Stimulated activated CD4-positive, alpha-beta T cell treated with anti-CD3 and anti-CD28 coated beads, Interleukin-15, amount 100 ng/mL, for 1 hour (primary cell): ENCODE measurements at regions not wholly inside any gene's neighbourhood (a gene's known extent, or its start where the extent isn't known, plus 50 kb on each side); places are given as distances from the start of the nearest gene placed in this dataset.
"Not testable (repeated sequence)": the region's sequence is repeated elsewhere in the genome, so short reads cannot be mapped to it uniquely, and the experiment has no call there.

Experiments
- DNase-seq, 2 donors: peaks; one replicate each; pipeline ENCODE4 v3.0.0-alpha.2; 2020; ENCODE audit warnings: low read depth in 1 of 2, low spot score in 1 of 2

DNA sequence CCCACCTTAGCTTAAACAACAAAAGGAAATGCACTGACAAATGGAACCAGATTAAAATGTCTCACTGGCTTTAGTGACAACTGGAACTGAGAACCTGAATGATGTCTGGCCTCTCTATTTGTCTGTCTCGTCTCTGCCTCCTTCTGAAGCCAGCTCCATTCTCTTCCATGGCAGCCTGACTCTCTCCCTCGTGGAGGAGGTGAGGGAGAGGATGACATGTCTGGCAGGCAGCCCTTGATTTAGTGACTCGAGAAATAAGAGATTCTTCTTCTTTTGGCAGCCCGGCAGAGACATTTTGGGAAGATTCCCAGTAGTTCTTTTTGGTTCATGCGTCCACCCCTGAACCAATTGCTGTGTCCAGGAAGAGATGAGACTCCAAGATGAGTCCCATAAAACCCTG, 131.7 kb downstream of the KLF5 start:
- no peak for DNase-seq

DNA sequence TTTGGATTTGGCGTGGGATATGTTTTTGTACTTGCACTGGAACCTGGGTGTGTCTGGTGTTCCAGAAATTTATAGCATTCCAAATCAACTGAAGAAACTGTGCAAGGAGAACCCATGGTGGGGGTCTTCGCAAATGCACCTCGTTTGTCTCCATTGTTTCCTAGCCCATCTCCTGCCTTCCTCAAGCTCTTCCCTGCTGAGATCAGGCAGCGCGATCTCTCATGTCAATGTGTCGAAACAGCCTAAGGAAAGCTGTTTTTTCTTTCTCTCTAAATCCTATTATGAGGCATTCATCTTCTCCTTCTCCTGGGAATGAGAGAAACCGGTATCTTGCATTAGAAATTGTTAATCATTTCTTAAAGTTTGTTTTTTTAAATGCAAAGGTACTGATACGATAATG, 131.0 kb downstream of the KLF5 start:
- no peak for DNase-seq

DNA sequence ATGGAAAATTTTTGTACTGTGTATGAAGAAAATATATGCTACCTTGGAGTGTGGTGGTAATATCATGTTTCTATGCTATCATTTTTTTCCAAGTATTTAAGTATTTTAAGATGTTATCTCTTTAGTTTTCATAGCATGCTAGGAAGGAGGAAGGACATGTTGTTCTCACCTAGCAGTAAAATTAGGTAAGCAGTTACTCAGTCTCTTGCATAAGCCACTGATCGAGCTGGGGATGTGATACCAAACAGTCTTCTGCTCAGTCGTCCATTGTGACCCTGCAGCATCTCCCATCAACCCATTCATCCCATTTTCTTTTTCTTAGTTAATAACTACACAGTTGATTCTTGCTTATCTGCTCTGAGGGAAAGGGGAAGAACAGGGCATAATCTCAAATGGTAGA, 130.6 kb downstream of the KLF5 start:
- DNase-seq = no peak

DNA sequence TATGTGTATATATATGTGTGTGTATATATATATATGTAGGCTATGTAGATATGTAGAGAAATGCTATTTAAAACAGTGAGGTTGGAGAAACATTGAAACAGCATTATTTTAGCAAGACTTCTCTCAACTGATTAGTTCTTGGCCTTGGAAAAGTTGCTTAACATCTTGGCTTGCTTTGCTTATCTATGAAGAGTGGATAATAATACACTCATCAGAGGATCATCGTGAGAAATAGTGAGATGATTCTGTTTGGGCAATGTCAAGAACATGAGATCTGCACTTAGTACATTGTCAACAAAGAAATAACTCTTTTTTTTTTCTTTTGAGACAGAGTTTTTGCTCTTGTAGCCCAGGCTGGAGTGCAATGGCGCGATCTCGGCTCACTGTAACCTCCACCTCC, 128.3 kb downstream of the KLF5 start:
- DNase-seq = no peak

DNA sequence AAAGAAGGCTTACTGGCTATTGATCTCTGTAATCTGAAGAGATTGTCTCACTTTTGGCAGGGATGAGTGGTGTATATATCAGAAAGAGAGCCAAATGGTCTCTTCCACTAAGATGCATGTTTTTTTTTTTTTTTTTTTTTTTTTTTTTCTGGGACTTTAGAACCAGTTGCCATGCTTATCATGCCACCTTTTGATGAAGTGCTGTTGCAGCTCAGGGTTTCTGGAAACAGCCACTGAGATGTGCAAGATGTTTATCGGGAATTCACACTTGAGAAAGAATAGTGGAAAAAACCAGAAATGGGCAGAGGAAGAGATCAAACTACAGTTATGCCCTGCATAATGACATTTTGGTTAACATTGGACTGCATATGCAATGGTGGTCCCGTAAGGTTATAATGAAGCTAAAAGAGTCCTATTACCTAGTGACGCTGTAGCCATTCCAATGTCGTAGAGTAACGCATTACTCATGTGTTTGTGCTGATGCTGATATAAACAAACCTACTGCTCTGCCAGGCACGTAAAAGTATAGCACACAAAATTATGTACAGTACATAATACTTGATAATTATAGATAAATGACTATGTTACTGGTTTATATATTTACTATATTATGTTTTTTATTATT, 121.0 kb downstream of the KLF5 start:
- DNase-seq = no peak

DNA sequence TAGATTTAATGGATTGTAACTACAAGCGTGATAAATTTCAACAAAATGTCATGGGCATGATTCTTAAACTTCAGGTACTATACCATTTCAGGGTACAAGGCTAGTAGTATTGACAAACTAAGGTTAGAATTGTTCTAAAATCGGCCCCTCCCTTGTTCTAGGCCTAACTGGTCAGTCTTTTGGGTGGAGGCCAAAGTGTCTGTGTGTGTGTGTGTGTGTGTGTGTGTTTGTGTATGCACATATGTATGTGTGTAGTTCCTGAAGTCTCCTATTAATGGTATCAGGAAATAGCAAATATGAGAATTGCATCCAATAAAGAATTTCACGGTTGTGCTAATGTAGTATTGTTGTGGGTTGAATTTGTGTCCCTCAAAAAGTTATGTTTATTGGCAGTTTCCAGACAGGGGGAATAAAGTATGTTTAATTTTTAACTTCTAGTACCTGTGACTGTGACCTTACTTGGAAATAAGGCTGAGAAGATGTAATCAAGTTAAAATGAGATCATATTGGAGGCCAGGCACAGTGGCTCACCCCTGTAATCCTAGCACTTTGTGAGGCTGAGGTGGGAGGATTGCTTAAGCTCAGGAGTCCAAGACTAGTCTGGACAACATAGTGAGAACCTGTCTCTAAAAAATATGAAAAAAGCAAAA, 119.2 kb downstream of the KLF5 start:
- no peak for DNase-seq

DNA sequence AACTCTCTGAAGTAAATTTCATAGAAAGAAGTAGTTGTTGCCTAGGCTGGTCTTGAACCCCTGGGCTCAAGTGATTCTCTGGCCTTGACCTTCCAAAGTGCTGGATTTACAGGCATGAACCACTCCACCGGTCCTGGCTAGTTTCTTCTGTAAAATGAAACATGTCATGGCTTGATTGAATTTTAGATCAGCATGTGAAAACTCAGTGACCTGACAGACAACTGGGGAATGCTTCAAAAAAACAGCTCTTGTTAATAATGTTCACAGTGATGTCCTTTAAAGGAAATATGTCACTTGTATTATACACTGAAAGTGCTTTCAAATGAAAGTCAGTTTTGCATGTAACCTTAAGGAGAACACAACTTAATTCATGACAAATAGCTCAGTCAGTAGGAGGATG, 118.2 kb downstream of the KLF5 start:
- DNase-seq = no peak

DNA sequence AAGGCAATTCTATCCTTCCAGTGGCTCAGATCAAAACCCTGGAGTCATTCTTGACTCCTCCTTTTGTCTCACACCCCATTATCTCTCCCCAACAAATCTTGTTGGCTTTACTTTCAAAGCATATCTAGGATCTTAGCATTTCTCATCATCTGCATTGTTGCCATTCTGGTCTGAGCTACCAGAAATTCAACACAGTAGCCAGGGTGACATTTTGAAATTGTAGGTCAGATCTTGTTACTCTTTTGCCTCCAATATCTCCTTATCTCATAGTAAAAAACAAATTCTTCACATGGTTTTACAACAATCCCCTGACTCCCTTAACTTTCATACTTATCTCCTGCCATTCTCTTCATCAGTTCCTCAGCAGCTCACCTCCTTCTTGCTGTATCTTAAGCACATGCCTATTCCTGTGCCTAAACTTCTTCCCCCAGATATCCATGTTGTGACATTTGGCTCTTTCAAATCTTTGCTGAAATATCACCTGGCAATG, 115.8 kb downstream of the KLF5 start:
- no peak for DNase-seq

DNA sequence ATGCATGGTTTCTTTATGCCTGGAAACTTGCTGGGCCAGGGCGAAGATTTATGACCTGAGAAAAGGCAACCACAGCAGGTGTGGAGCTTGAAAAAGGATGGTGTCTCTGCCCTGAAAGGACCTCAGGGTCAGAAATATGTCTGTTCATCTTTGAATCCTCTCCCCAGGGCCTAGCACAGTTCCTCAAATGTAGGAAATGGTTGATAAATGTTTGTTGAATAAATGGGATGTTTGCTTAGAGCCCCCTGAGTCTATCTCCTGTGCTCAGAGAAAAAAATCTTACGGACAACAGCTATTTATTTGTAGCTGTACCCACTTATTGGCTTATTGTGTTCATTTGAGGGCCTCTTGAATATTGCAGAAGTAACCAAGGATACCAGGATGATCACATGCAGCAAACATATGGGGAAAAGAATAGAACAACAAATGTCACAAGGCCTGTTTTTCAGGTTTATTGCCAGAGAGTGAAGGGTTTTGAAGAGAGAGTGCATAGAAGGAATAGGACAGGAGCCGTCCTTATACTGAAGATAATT, 114.5 kb downstream of the KLF5 start:
- no peak for DNase-seq

DNA sequence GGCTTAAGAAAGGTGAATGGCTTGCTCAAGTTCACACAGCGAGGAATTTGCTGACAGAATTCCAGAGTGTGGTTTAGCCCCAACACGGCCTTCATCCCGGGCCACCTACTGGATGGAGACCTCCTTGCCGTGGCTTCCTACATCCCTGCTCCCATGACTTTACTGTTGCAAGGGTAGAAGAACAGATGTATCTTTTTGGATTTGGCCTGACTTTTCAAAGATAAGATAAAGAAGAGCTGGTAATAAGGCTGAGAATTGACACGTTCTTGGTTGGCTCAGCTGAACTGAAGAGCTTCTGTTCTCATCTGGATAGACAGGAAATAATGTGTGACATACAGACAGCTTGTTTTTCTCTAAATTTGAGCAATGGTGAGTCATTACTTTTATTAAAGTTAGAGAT, 113.1 kb downstream of the KLF5 start:
- no peak for DNase-seq

DNA sequence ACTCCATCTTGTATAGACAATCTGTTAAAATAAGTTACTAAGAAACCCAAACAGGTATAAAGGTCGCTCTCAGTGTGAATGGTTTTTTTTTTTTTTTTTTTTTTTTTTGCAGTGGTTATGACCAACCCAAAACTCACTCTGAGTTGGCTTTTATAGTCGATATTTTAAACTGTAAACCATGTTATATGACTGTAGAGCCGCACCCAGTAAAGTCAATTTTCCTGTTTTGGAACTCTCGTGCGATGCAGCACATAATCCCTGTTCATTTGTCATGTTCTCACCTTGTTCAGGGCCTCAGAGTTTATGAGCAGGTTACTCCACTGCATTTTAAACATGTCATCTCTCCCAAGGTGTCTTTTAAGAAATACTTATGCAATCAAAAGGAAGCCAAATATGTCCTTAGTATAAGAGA, 112.5 kb downstream of the KLF5 start:
- DNase-seq = no peak

DNA sequence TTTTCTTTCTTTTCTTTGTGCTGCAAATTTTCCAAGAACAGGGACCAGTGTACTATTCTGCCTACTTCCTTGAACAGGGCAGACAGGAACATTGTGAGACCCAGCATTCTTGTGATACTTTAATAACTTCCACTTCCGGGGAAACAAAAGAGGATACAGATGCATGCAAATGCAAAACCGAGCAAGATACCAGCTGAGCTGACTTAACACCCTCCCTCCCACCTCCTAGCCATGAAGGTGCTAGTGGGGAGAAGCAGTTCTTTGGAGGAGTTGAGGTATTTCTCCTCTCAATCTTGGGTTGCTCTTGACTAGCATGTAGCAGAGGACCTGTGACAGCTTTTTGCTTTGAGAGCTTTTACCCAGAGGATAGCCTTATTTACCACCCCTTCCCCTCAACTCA, 111.2 kb downstream of the KLF5 start:
- DNase-seq = no peak

DNA sequence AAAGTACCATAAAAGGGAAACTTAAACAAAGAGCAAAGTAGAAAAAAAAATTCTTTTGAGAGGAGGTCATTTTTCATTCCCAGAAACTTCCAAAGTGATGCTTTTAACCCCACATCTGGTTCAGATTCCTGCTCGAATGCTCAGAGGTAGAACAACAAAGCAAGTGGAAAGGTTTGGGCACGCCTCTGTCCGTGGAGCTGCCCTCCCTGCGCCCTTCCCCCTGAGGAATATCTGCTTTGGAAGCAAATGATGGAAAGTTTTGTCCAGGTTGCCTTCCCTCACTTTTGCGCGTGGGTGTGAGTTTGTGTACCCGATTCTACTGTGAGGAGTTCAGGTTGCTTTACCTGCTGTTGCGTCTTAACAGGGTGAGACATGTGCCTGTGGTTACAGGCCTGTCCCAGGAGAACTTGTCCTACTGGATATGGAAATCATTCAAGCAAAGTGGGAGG, 110.2 kb downstream of the KLF5 start:
- DNase-seq = no peak

DNA sequence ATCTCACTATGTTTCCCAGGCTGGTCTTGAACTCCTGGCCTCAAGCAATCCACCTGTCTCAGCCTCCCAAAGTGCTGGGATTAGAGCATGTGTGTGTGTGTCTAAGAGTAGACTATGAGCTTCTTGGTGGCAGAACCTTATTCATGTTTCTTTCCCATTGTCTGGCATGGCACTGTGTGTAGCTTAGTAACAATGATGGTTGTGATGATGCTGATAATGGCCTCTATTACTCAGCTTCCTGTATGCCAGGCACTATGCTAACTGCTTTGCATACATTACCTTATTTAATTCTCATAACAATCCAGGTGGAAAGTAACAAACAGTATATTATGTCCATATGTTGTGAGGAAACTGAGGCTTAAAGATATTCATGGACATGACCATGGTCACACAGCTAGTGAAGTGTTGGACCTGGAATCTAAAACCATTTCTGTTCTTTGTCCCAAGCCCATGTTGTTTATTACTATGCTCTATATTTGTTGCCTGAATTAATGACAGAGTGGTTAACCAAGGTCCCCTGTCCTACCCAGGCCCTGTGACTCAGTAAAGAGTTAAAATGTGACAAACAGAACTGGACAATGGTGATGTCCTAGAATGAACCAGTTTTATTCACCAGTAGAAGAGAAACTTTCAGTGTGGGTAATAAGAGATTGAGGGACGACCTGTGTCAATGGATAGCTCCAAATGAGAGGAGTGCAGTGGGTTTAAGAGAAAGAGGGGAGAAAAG, 109.6 kb downstream of the KLF5 start:
- no peak for DNase-seq

DNA sequence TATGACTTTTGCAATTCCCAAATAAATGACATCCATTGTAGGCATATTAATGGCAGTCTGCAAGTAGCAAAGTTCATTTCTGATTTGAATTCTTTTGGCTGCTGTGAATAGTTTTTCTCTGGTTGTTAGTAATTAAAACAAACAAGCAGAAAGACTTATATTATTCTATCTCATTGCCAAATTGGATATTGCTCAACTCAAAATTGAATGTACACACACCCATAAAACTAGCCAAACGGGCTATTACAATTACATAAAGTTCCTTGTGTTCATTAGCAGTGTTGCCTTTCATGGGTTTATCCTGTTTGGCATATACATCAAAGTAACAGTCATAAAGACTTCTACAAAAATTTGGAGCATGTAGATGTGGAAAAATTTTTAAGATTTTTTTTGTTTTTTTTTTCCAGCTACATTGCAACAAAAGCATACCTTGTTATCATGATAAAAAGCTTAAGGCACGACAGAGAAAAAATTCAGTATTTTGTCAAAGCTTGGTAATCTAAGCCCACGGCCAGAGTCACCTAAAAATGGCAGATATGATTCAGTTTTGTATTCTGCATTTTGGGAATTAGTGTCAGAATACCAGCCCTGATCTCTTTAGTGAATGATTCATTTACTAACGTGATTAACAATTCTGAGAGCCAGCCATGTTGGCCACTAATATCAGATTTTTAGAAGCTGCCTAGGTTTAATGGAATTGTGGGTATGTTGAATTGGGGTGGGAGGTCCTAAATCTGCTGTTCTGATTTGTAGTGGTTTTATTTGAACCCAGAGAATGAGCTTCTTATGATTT, 108.4 kb downstream of the KLF5 start:
- DNase-seq = no peak

DNA sequence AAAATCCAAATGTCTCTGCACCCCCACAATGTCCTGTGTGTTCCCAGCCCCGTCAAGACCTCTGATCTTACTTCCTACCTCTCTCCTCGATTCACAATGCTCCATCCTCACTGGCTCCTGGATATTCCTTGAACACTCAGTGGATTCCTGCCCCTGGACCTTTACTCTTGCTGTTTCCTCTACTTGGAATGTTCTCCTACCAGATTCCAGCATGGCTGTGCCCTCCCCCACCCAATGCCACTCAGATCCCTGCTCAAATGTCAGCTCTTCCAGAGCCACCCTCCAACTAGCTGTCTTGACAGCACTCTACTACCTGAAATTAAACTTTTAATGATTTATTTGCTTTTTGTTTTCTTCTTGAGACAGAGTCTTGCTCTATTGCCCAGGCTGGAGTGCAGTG, 107.4 kb downstream of the KLF5 start:
- DNase-seq = no peak

DNA sequence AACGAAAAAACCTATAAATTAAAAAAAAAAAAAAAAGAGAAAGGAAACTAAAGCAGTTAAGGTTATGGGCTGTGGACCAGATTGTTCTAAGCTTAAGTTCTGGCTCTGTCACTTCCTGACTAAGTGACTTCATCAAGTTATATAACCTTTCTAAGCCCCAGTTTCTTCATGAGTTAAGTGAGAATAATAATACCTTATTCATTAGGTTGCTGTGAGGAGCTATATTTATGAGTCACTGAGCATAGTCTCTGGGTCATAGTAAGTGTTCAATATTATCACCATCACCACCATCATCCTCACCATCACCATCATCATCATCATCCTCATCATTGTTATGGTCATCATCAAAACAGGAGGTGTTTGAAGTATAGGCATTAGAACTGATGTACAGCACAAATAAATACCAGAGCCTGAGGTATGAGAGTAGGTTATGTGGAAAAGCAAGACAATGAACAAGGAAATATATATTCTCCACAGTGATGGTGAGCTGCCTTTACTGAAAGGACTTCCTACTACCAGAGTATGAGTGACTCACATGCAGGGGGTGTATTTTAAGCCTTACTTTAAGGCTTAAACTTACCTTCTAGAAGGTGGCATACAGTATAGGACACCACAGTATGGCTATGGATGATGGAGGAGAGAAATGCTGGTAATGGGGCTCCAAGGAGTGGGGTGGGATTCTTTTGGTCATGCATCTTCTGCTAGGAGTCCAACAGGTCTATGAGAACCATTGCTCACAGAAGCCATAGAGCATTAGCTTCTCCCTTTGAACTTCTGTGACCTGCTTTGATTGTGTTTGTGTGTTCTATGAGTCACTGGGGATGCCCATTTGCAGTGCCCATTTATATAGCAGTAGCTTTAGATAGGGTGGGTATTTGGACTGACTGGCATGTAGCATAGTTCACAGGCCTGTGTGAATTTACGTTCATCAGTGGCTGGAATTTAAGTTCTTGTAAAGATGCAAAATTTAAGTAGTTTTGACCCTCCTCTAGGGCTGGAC, 104.4 kb downstream of the KLF5 start:
- no peak for DNase-seq

DNA sequence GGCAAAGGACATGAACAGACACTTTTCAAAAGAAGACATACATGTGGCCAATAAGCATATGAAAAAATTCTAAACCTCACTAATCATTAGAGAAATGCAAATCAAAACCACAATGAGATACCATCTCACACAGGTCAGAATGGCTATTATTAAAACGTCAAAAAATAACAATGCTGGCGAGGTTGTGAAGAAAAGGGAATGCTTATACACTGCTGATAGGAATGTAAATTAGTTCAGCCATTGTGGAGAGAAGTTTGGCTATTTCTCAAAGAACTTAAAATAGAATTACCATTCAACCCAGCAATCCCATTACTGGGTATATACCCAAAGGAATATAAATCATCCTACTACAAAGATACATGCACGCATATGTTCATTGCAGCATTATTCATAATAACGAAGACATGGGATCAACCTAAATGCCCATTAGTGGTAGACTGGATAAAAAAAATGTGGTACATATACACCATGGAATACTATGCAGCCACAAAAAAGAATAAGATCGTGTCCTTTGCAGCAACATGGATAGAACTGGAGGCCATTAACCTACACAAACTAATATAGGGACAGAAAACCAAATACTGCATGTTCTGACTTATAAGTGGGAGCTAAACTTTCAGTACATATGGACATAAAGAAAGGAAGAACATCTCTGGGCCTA, 101.7 kb downstream of the KLF5 start:
- DNase-seq = not testable (repeated sequence)

DNA sequence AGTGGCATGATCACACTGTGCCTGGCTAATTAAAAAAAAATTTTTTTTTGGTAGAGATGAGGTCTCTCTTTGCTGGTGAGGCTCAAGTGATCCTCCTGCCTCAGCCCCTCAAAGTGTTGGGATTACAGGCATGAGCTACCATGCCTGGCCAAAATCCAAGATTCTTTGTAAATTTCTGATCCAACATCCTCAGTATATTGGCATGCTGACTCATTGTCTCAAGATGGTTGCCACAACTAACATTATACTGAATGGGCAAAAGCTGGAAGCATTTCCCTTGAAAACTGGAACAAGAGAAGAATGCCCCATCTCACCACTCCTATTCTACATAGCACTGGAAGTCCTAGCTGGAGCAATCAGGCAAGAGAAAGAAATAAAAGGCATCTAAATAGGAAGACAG, 100.0 kb downstream of the KLF5 start:
- no peak for DNase-seq

DNA sequence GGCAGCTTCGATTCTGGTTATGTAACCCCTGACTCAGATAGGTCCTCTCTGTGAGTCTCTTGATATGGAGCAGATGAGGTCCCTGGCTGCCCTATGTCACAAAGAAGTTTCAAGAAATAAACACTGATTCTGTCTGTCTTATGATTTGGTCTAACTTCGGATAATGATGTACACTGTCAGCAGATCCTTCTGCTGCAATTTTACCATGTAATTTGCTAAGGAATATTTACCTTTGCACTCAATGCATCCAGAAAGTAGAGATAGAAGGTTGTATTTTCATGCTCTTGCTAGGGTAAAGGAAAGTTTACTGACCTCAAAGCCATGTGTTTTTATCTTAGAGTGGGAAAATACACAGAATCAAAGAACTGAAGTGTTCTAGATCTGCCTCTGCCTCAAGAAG, 98.2 kb downstream of the KLF5 start:
- no peak for DNase-seq
